Kidney (tissue), 13 donors: ENCODE measurements at regions not wholly inside any gene's neighbourhood (a gene's known extent, or its start where the extent isn't known, plus 50 kb on each side); places are given as distances from the start of the nearest gene placed in this dataset.
A peak's percentile ranks its signal among the peaks of the same experiment; 100 is the strongest.

Experiments used
- DNase-seq, 5 donors: peaks; one replicate each; pipeline ENCODE4 v3.0.0-alpha.2; 2013 to 2020
- FAIRE-seq: peaks from 2 replicates; lab custom pipeline; 2012; peaks lifted over from hg19 to GRCh38; lab: Jason Lieb, UNC
- H3K27ac ChIP-seq, 2 donors: one replicate each; pipeline ENCODE4 v1.7.0; 2013; ENCODE audit warnings: low read depth in 2 of 2, low read length in 2 of 2, inconsistent platforms in 1 of 2
- H3K27me3 ChIP-seq: one replicate; pipeline ENCODE4 v1.7.1; 2013; ENCODE audit warnings: low read length, inconsistent platforms; ENCODE audit not compliant: control insufficient read depth, insufficient read depth
- H3K36me3 ChIP-seq, 3 donors: one replicate each; pipeline versions ENCODE4 v1.7.0 to v1.7.1; 2013; ENCODE audit warnings: low read length in 3 of 3, control low read depth in 1 of 3, inconsistent platforms in 1 of 3; ENCODE audit not compliant: insufficient read depth in 3 of 3, control insufficient read depth in 2 of 3
- H3K4me1 ChIP-seq, 3 donors: one replicate each; pipeline versions ENCODE4 v1.7.0 to v1.7.1; 2013; ENCODE audit warnings: low read length in 3 of 3, inconsistent platforms in 1 of 3, low read depth in 1 of 3; ENCODE audit not compliant: control insufficient read depth in 2 of 3, insufficient read depth in 2 of 3
- H3K4me3 ChIP-seq, 3 donors: one replicate each; pipeline versions ENCODE4 v1.7.0 to v1.8.1; 2013; ENCODE audit warnings: low read length in 3 of 3, control low read depth in 1 of 3, inconsistent platforms in 1 of 3
- H3K9ac ChIP-seq, 3 donors: one replicate each; pipeline versions ENCODE4 v1.7.0 to v1.7.1; 2013; ENCODE audit warnings: low read length in 3 of 3, control low read depth in 1 of 3, inconsistent platforms in 1 of 3
- H3K9me3 ChIP-seq, 3 donors: one replicate each; pipeline versions ENCODE4 v1.7.0 to v1.7.1; 2013; ENCODE audit warnings: low read length in 3 of 3, control low read depth in 1 of 3, inconsistent platforms in 1 of 3; ENCODE audit not compliant: control insufficient read depth in 2 of 3, insufficient read depth in 1 of 3
- CTCF ChIP-seq: IDR thresholded peaks from 3 replicates; pipeline ENCODE4 v1.5.1; 2012; ENCODE audit warnings: mild to moderate bottlenecking, moderate library complexity, borderline replicate concordance; ENCODE audit not compliant: insufficient read depth; ENCODE audit errors: extremely low read depth
- intact Hi-C: fragments of 100-400 bp; cut with DNase I; formaldehyde crosslinking; loops from one replicate; pipeline ENCODE4 v1.11.1; 2022
- donor health status: control.
- donor health status: control.
- donor health status: control.
- donor health status: control.
- donor health status: control.
- donor health status: DM: yes; HTN: yes; CAD: no.
- donor health status: Normal renal cell carcinoma (clear cell type).

GRCh38 chr4:108375434-108375833 lies 206.7 kb upstream of the LEF1 start:
- DNase-seq (no peak), FAIRE-seq (no peak)
- Histone ChIP-seq H3K27ac (no peak overlapping the region), H3K4me3 (no peak overlapping the region), H3K9me3 (no peaks in the 10 kb centered on the region), H3K9ac (no peak overlapping the region), H3K36me3 (no peaks in the 10 kb centered on the region), H3K4me1 (peaks cover 0 to 4% (median 0%) of the 10 kb centered on the region in 3 donors), H3K27me3 (no peaks in the 10 kb centered on the region)
- TF ChIP-seq CTCF = no peak
- intact Hi-C loops = no loop called here

- DNase-seq (no peak), FAIRE-seq (no peak)
- Histone ChIP-seq H3K4me1 (peaks cover 0 to 4% (median 0%) of the 10 kb centered on the region in 3 donors), H3K27me3 (no peaks in the 10 kb centered on the region), H3K4me3 (no peak overlapping the region), H3K9me3 (no peaks in the 10 kb centered on the region), H3K36me3 (no peaks in the 10 kb centered on the region), H3K9ac (no peak overlapping the region), H3K27ac (no peak overlapping the region)
- intact Hi-C loops = no loop called here
- no peak for TF ChIP-seq CTCF
Measured at GRCh38 chr4:108372681-108373080, 203.9 kb upstream of the LEF1 start.

- no peak for FAIRE-seq
- no peaks in the 10 kb centered on the region for H3K9me3 ChIP-seq
- no peaks in the 10 kb centered on the region for H3K27me3 ChIP-seq
- no peak for TF ChIP-seq CTCF
- intact Hi-C loops = no loop called here
- H3K4me1 ChIP-seq = peaks cover 0 to 4% (median 0%) of the 10 kb centered on the region in 3 donors
- H3K36me3 ChIP-seq = no peaks in the 10 kb centered on the region
- no peak overlapping the region for H3K27ac ChIP-seq
- no peak overlapping the region for H3K9ac ChIP-seq
- no peak overlapping the region for H3K4me3 ChIP-seq
- DNase-seq = peak in 1 of 5 donors; percentile 47
Measured at GRCh38 chr4:108371282-108371681, 202.6 kb upstream of the LEF1 start.
